Stimulated activated CD8-positive, alpha-beta memory T cell treated with anti-CD3 and anti-CD28 coated beads, Interleukin-15, amount 100 ng/mL, for 48 hours (primary cell): ENCODE measurements at regions not wholly inside any gene's neighbourhood (a gene's known extent, or its start where the extent isn't known, plus 50 kb on each side); places are given as distances from the start of the nearest gene placed in this dataset.

Source experiments
- DNase-seq, 2 donors: peaks; one replicate each; pipeline ENCODE4 v3.0.0-alpha.2; 2020; ENCODE audit warnings: low read depth in 2 of 2

GRCh38 chr18:8944871-8945245 is 157.6 kb upstream of the NDUFV2 start:
- no peak for DNase-seq

GRCh38 chr18:8945514-8945913 is 157.0 kb upstream of the NDUFV2 start:
- DNase-seq = no peak

- DNase-seq = no peak
Observed at GRCh38 chr18:8946066-8946838, 156.2 kb upstream of the NDUFV2 start.

GRCh38 chr18:8947566-8947965 is 154.9 kb upstream of the NDUFV2 start:
- DNase-seq = no peak

- no peak for DNase-seq
Observed at GRCh38 chr18:8948011-8948410, 154.5 kb upstream of the NDUFV2 start.

- DNase-seq = no peak
Observed at GRCh38 chr18:8948471-8949149, 153.9 kb upstream of the NDUFV2 start.

GRCh38 chr18:8949206-8949605 is 153.3 kb upstream of the NDUFV2 start:
- no peak for DNase-seq

GRCh38 chr18:8951491-8951890 is 151.0 kb upstream of the NDUFV2 start:
- no peak for DNase-seq

- DNase-seq = no peak
Observed at GRCh38 chr18:8952174-8952573, 150.3 kb upstream of the NDUFV2 start.

- DNase-seq = no peak
Observed at GRCh38 chr18:8952769-8953760, 149.4 kb upstream of the NDUFV2 start.

- DNase-seq = no peak
Observed at GRCh38 chr18:8957731-8958130, 144.8 kb upstream of the NDUFV2 start.

- DNase-seq = no peak
Observed at GRCh38 chr18:8958660-8959059, 143.8 kb upstream of the NDUFV2 start.

GRCh38 chr18:8959551-8960135 is 142.9 kb upstream of the NDUFV2 start:
- no peak for DNase-seq

- DNase-seq = no peak
Observed at GRCh38 chr18:8960740-8961657, 141.5 kb upstream of the NDUFV2 start.

GRCh38 chr18:8962192-8962779 is 140.2 kb upstream of the NDUFV2 start:
- no peak for DNase-seq

- no peak for DNase-seq
Observed at GRCh38 chr18:8962855-8963635, 139.5 kb upstream of the NDUFV2 start.

GRCh38 chr18:8963876-8964275 is 138.6 kb upstream of the NDUFV2 start:
- no peak for DNase-seq

GRCh38 chr18:8965398-8965797 is 137.1 kb upstream of the NDUFV2 start:
- no peak for DNase-seq

GRCh38 chr18:8966821-8967220 is 135.7 kb upstream of the NDUFV2 start:
- no peak for DNase-seq

- DNase-seq = no peak
Observed at GRCh38 chr18:8967573-8967972, 134.9 kb upstream of the NDUFV2 start.
